Kidney epithelial cell (primary cell): ENCODE measurements at regions not wholly inside any gene's neighbourhood (a gene's known extent, or its start where the extent isn't known, plus 50 kb on each side); places are given as distances from the start of the nearest gene placed in this dataset.

Experiments
- DNase-seq: peaks from one replicate; pipeline ENCODE4 v3.0.0-alpha.2; 2010; ENCODE audit warnings: low read depth
- H3K27me3 ChIP-seq: 2 replicates; pipeline ENCODE4 v1.6.0; 2011; ENCODE audit warnings: low read length; ENCODE audit not compliant: control insufficient read depth, insufficient read depth
- H3K36me3 ChIP-seq: 2 replicates; pipeline ENCODE4 v1.5.1; 2011; ENCODE audit warnings: low read length; ENCODE audit not compliant: control insufficient read depth, insufficient read depth
- H3K4me3 ChIP-seq: 2 replicates; pipeline ENCODE4 v1.5.1; 2011; ENCODE audit warnings: low read depth, mild to moderate bottlenecking, control low read depth, low read length
- CTCF ChIP-seq: IDR thresholded peaks from 2 replicates; pipeline ENCODE4 v1.5.1; 2011; ENCODE audit warnings: mild to moderate bottlenecking, moderate library complexity, low read length, control low read depth, inconsistent platforms; ENCODE audit not compliant: insufficient read depth, poor library complexity, severe bottlenecking

- Histone ChIP-seq H3K27me3 (no peaks in the 10 kb centered on the region), H3K36me3 (no peaks in the 10 kb centered on the region), H3K4me3 (no peak overlapping the region)
- DNase-seq, result no peak
- no peak for TF ChIP-seq CTCF
Measured at GRCh38 chr2:215870088-215870490, 143.3 kb downstream of the MREG start.

- H3K4me3 ChIP-seq, result no peak overlapping the region
- H3K36me3 ChIP-seq, result no peaks in the 10 kb centered on the region
- no peaks in the 10 kb centered on the region for H3K27me3 ChIP-seq
- no peak for TF ChIP-seq CTCF
- no peak for DNase-seq
Measured at GRCh38 chr2:215868846-215869543, 144.4 kb downstream of the MREG start.

GRCh38 chr2:215866606-215867005 is 146.7 kb downstream of the MREG start:
- H3K27me3 ChIP-seq, result no peaks in the 10 kb centered on the region
- H3K36me3 ChIP-seq, result no peaks in the 10 kb centered on the region
- no peak for DNase-seq
- no peak overlapping the region for H3K4me3 ChIP-seq
- no peak for TF ChIP-seq CTCF

GRCh38 chr2:215863687-215864086 is 149.7 kb downstream of the MREG start:
- H3K4me3 ChIP-seq, result no peak overlapping the region
- TF ChIP-seq CTCF, result no peak
- no peaks in the 10 kb centered on the region for H3K36me3 ChIP-seq
- no peaks in the 10 kb centered on the region for H3K27me3 ChIP-seq
- no peak for DNase-seq

GRCh38 chr2:215862351-215862771 is 151.0 kb downstream of the MREG start:
- no peaks in the 10 kb centered on the region for H3K36me3 ChIP-seq

More at GRCh38 chr2:215862351-215862771, 151.0 kb downstream of the MREG start:
- Histone ChIP-seq H3K4me3 (no peak overlapping the region), H3K27me3 (no peaks in the 10 kb centered on the region)
- no peak for DNase-seq
- TF ChIP-seq CTCF, result no peak
